ENCODE measurements at regions not wholly inside any gene's neighbourhood (a gene's known extent, or its start where the extent isn't known, plus 50 kb on each side); places are given as distances from the start of the nearest gene placed in this dataset.

- no peak overlapping the region for H3K27ac ChIP-seq
- DNase-seq (ENCODE audit: low spot score) = no peak
- no peak overlapping the region for H3K4me3 ChIP-seq
- no peak for TF ChIP-seq CTCF (IDR thresholded peaks at IDR 0.05)
Measured at GRCh38 chr21:43270800-43271301, 102.0 kb downstream of the CRYAA start.

GRCh38 chr21:43269957-43270705 lies 101.3 kb downstream of the CRYAA start:
- H3K4me3 ChIP-seq = no peak overlapping the region
- no peak for TF ChIP-seq CTCF (IDR thresholded peaks at IDR 0.05)
- DNase-seq (ENCODE audit: low spot score) = no peak
- no peak overlapping the region for H3K27ac ChIP-seq

DNA sequence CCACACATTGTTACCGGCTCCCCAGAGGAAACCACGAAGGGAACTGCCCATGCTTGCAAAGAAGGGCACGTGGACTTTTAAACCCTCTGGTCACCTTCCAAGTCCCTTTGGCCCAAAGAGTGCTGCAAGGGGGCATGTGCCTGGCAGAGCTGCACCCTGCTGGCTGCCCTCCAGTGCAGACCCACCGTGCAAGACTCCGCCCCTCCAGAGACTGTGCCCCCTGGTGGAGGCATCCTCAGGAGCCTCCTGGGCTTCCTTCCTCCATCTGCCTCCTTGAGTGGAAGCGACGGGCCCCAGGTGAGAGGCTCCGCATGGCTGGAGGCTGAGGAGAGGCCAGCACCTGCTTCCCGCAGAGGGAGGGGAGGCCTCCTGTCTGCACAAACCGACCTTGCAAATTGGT lies 100.6 kb downstream of the CRYAA start:
- H3K4me3 ChIP-seq = no peak overlapping the region
- no peak for TF ChIP-seq CTCF (IDR thresholded peaks at IDR 0.05)
- no peak for DNase-seq (ENCODE audit: low spot score)

GRCh38 chr21:43268804-43269186 lies 100.0 kb downstream of the CRYAA start:
- Histone ChIP-seq H3K4me3 (no peak overlapping the region), H3K27ac (no peak overlapping the region)
- TF ChIP-seq CTCF (IDR thresholded peaks at IDR 0.05) = no peak
- DNase-seq (ENCODE audit: low spot score) = no peak

More for the DNA sequence above, 100.6 kb downstream of the CRYAA start:
- no peak overlapping the region for H3K27ac ChIP-seq

- no peak for DNase-seq (ENCODE audit: low spot score)
- TF ChIP-seq CTCF (IDR thresholded peaks at IDR 0.05) = no peak
- Histone ChIP-seq H3K4me3 (no peak overlapping the region), H3K27ac (no peak overlapping the region)
Measured at GRCh38 chr21:43268086-43268803, 99.4 kb downstream of the CRYAA start.

DNA sequence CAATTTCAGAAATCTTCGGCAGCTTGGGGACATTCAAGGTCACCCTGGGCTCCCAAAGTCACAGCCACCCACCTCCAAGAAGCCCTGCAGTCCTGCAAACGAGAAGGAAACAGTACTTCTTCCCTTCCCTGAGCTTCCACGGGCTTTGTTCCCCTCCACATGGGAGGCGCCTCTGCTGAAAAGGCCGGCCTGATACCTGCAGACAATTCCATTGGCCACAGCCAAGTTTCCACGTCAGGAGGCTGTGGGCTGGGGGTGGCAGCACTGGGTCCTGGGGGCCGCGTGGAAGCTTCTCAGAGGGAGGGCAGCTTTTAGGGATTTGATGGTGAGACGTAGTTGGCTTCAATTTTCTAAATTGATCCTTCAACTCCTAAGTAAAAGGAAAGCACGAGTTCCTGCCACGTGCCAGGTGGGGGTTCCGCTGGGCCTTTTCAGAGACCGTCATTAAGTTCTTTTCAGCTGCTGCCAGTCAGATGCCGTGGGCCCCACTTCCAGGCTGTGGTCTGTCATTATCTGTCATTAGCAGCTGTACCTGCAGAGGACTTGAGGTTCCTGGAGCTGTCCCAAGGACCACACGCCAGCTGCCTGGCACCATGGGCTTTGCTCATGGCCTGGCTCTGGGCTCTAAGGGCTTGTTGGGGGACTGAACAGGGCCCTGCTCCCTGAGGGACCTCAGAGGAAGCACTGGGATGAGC lies 98.7 kb downstream of the CRYAA start:
- no peak overlapping the region for H3K4me3 ChIP-seq
- H3K27ac ChIP-seq = no peak overlapping the region
- no peak for TF ChIP-seq CTCF (IDR thresholded peaks at IDR 0.05)
- DNase-seq (ENCODE audit: low spot score) = no peak

Data from coronary artery (tissue), 2 donors.